Left renal pelvis (tissue), 4 donors: ENCODE measurements at regions not wholly inside any gene's neighbourhood (a gene's known extent, or its start where the extent isn't known, plus 50 kb on each side); places are given as distances from the start of the nearest gene placed in this dataset.

Experiments
- DNase-seq, 4 donors: peaks; one replicate each; pipeline ENCODE4 v3.0.0-alpha.2; 2013; ENCODE audit warnings: low read depth in 4 of 4, low spot score in 3 of 4

DNA sequence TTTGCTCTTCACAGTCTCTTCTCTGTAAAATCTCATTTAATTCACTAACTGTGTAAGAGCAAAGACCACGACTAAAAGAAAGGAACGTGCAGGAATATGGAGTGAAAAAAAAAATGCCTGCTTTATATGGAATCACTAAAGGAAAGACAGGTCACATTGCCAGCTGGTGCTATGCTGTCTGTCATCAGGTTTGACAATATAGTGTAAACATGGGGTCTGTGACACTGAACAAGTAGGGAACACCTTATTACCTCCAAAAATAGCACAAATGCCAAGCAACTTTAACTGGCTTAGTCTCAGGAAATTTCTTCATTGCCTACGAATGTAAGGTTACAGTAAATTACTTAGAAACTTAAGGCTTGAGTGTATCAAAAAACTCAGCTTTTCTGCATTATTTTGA, 364.5 kb upstream of the LINC00305 start:
- no peak for DNase-seq

DNA sequence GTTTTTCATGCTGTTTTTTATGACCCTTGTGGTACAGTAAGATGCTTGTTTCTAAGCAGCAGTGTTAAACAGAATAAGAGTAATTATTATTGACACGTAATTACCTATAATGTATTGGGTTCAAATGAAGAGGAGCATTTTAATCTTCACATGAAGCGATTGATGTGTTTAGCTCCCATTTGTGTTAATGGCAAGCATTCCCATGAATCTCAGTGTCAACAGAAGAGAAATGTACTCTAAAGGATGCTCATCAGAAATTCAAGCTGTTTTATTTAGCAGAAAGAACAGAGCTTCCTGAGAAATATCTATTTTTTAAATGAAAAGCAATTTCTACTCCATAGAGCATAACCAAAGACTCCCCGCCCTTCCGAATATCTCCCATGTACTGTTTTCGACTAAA, 341.3 kb upstream of the LINC00305 start:
- no peak for DNase-seq

DNA sequence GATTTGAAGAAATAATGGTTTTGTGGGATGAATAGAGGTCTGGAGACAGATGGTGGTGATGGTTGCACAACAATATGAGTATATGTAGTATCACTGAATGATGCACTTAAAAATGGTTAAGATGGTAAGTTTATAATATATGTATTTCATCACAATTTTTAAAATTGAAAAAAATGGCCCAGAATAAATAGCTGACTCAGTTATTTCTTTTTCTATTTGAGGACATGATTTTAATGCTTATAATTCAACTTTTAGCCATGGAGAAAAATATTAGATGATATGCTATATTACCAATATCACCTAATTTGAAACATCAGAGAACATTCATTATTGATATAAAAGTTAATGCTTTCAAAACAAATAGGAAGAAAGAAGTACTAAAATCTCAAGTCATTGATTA, 339.8 kb upstream of the LINC00305 start:
- DNase-seq: no peak

DNA sequence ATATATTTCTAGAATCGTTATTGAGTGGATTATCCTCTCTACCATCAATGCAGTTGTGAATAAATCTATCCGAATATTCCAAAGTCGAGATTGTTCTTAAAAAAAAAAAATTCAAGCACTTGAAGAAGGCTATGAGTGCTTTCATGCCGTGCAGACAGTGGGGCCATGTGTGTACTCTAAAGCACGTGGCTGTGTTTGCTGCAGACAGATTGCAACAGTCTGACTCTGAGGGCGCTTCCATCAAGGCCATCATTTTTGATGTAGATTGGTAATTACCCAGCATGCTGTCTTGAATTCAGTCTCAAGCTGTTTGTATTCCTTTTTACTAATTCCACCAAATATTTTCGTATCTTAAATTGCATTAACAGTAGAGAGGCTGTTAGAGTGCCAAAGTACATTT, 325.9 kb upstream of the LINC00305 start:
- DNase-seq: no peak

GRCh38 chr18:64474255-64474654, 325.4 kb upstream of the LINC00305 start:
- DNase-seq: no peak

DNA sequence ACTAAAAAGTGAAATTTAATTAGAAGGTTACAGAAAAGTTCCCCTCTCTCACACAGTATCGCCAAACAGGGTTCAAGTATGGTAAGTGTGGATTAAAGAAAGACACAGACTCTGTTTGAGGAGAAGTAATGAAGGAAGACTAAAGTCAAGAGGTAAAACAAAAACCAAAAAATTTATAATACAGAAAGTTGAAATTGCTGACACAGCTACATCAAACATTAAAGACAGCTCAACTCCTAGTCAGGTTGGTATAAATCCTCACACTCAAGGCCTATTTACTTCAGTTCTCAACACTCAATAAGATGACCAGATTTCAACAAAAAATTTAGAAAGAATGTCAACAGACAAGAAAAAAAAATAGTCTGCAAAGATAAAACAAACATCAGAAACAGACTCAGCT, 300.5 kb upstream of the LINC00305 start:
- DNase-seq: no peak

- DNase-seq: no peak
Observed at GRCh38 chr18:64444819-64445218, 295.9 kb upstream of the LINC00305 start.

- no peak for DNase-seq
Observed at GRCh38 chr18:64438178-64438577, 289.3 kb upstream of the LINC00305 start.

- DNase-seq: no peak
Observed at GRCh38 chr18:64436111-64436510, 287.2 kb upstream of the LINC00305 start.

- no peak for DNase-seq
Observed at GRCh38 chr18:64419156-64419555, 270.3 kb upstream of the LINC00305 start.

- DNase-seq: no peak
Observed at GRCh38 chr18:64416990-64417389, 268.1 kb upstream of the LINC00305 start.

DNA sequence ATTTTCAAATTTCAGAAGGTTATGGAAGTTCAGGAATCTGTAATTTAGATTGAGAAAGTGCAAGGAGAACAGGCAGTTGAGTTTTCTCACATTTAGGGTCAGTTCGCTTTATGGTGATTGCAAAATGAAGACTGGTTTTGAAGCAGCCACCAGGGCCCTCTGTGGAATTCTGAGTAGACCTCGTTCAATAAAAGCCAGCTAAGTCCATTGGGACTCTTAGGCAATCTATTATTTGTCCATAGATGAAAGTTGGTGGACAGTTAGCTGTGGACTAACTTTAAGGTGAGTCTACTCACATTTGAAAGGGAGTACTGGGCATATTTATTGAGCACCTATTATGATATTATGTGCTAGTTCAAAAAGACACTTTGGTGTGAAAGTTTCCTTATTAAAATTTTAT, 266.3 kb upstream of the LINC00305 start:
- no peak for DNase-seq

- DNase-seq: no peak
Observed at GRCh38 chr18:64410685-64411084, 261.8 kb upstream of the LINC00305 start.

GRCh38 chr18:64409511-64409910, 260.6 kb upstream of the LINC00305 start:
- no peak for DNase-seq

- DNase-seq: no peak
Observed at GRCh38 chr18:64407606-64408005, 258.7 kb upstream of the LINC00305 start.

DNA sequence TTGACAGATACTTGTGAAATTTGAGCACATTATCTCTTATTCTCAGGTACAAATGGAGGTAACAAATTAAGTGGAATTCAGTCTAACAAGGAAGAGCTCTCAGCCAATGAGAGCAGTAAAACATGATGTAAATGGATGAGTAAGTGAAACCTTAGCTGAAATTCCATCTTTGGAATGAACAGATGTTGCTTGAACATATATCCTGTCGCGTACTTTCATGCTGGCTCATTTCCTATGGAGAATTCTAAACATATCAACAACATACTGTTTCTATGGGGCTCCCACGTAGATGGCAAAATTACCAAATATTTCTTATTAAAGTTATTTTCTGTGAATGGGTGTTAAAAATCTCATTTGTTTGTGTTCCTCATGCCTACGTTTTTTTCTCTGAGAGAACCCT, 256.3 kb upstream of the LINC00305 start:
- no peak for DNase-seq

DNA sequence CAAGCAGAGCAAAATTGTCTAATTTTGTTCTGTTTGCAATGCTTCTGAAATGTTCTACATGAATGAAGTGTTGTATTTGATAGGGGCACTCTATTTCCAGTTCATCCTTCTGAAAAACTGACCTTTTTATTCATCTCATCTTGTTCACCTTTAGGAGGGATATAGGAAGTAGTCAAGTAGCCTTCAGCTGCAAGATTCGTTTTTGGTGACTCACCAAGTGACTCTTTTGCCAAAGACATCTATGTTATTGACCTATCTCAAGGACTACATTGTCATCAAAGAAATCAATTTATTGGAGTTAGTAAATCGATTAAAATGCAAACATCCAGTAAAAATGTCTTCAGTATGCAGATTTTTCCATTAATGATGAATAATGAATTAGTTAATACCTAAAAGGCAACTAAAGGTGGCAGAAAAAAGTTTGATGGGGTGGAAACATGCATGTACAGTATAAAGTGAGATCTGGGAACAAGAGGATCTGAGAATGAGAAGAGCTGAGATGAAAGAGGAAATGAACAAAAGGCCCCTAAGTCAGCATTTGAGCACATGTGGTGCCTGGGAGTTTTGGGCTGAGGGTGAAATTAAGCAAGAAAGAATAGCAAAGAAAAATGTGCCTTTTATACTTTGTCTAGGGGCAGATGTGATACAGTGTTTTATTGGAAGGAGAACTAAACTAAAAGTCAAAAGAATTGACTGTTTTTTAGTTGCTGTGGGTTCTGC, 255.1 kb upstream of the LINC00305 start:
- DNase-seq: no peak

GRCh38 chr18:64402636-64403035, 253.7 kb upstream of the LINC00305 start:
- no peak for DNase-seq

GRCh38 chr18:64401268-64402060, 252.6 kb upstream of the LINC00305 start:
- DNase-seq: no peak

GRCh38 chr18:64399566-64399965, 250.7 kb upstream of the LINC00305 start:
- DNase-seq: no peak

GRCh38 chr18:64398320-64398719, 249.4 kb upstream of the LINC00305 start:
- DNase-seq: no peak

- DNase-seq: no peak
Observed at GRCh38 chr18:64392202-64392601, 243.3 kb upstream of the LINC00305 start.
